PFSK-1 (cell line): ENCODE measurements at regions not wholly inside any gene's neighbourhood (a gene's known extent, or its start where the extent isn't known, plus 50 kb on each side); places are given as distances from the start of the nearest gene placed in this dataset.

Experiments
- FOXP2 ChIP-seq: optimal IDR thresholded peaks from 2 replicates; pipeline ENCODE3; 2011; ENCODE audit warnings: borderline replicate concordance, control low read depth, inconsistent platforms; ENCODE audit not compliant: insufficient read depth; ENCODE audit errors: extremely low read length, extremely low read depth
- POLR2AphosphoS5 ChIP-seq: IDR thresholded peaks from 2 replicates; pipeline ENCODE4 v1.6.1; 2012; ENCODE audit warnings: low read depth, mild to moderate bottlenecking, control low read depth, low read length, moderate library complexity
- REST ChIP-seq, 2 experiments: IDR thresholded peaks; 2 replicates each; pipeline versions ENCODE4 v1.6.1 to v1.8.0; 2011 to 2012; ENCODE audit warnings: low read depth in 2 of 2, low read length in 2 of 2, control low read depth in 1 of 2, inconsistent platforms in 1 of 2, mild to moderate bottlenecking in 1 of 2, moderate library complexity in 1 of 2; ENCODE audit not compliant: insufficient read depth in 1 of 2
- SIN3A ChIP-seq: IDR thresholded peaks from 2 replicates; pipeline ENCODE4 v1.6.1; 2012; ENCODE audit warnings: mild to moderate bottlenecking, low read length, moderate library complexity, borderline replicate concordance; ENCODE audit not compliant: insufficient read depth
- TAF1 ChIP-seq: IDR thresholded peaks from 2 replicates; pipeline ENCODE4 v1.6.1; 2012; ENCODE audit warnings: low read length, control low read depth, borderline replicate concordance; ENCODE audit not compliant: insufficient read depth

- TF ChIP-seq POLR2AphosphoS5 (no peak), SIN3A (no peak), REST (IDR thresholded peaks at IDR 0.05; ENCODE audit: insufficient read depth in 1 of 2, low read depth in 2 of 2, low read length in 2 of 2) (no peak), TAF1 (no peak), FOXP2 (no peak)
Measured at GRCh38 chr11:92744929-92745585, 224.4 kb upstream of the MTNR1B start.
